Pulmonary artery endothelial cell (primary cell): ENCODE measurements at regions not wholly inside any gene's neighbourhood (a gene's known extent, or its start where the extent isn't known, plus 50 kb on each side); places are given as distances from the start of the nearest gene placed in this dataset.

ENCODE experiments used
- DNase-seq: peaks from one replicate; pipeline ENCODE4 v3.0.0-alpha.2; 2011; ENCODE audit warnings: low read depth, low spot score

DNA sequence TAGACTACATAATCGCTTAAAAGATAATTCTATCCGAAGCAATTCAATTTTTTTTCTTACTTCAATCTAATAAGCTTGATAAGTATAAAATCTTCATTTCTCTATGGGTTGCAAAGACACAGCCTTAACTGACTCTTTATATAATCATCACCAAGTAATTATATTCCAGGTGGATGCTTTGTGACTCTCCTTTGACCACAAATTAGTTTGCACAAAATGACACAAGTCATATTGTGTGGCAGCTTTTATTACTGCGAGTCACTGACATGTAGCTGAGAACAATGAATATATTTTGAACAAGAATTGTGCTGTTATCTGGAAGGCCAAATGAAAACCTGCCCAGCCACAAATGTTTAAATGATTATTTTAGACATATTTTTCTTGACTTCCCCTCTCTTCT is 1727.8 kb downstream of the ARAP2 start:
- no peak for DNase-seq

- no peak for DNase-seq
These were observed 1709.4 kb downstream of the ARAP2 start for GRCh38 chr4:34534916-34535315.

DNA sequence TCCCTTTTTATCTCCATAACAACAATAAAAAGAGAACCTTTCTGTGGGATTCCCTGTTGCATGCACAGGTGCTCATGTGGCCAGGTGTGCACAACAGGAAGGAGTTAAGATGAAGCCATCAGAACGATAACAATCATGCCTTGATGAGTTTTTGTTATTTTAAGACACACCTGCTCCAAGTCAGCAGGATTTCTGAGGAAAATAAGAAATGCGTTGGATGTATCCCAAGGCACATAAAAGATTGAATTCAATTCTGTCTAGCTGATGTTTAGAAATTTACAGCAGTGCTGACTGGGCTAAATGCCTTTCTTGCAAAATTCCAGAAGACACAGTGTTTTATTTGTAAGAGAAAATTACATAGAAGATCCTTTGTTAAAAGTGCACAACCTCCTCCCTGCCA is 1678.2 kb downstream of the ARAP2 start:
- DNase-seq, result no peak

GRCh38 chr4:34572026-34572425 is 1672.3 kb downstream of the ARAP2 start:
- no peak for DNase-seq

GRCh38 chr4:34615315-34615714 is 1629.0 kb downstream of the ARAP2 start:
- DNase-seq, result no peak

DNA sequence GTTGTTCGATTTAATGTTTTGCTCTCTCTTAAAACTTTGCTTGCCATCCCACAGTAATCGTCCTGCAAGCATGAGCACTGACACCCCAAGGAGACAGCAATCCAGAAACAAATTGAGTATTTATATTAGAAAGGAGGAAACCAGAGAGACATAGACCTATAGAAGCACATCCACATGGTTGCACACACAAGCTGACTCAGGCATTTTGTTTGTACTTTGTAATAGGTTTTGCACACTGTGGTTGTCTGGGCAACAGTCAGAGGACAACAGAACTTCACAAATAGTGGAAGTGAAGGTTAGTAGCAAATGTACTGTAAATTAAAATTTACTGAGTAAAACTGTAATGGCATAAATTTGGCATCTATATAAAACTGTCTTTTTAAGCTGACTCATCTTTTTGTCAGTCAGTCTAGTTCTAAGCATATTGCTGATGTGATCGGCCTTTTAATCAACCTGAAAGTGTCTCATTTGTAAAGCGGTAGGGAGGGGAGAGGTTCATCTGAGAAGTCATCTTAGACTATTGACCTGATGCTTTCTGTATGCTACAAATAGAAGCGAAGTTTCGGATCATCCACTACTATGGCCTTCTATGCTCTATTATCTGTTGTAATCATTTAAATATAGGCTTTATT is 1624.7 kb downstream of the ARAP2 start:
- DNase-seq, result no peak

DNA sequence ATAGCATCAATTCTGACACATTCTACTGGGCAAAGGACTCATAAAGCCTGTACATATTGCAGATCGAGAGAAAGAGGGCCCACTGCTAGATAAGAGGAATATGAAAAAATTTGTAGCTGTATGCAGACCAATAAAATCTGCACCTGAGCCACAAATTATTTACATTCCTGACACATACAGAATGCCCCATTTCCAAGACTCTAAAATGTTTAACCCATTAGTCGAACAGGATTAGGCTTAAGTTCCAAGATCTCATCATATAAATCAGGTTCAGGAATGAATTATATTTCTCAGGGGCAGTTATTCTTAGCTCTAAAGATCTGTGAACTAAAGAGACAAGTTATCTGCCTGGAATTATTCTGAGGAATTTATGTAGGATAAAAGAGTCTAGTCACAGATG is 1615.8 kb downstream of the ARAP2 start:
- DNase-seq, result no peak

- no peak for DNase-seq
These were observed 1614.9 kb downstream of the ARAP2 start for GRCh38 chr4:34629451-34629850.

DNA sequence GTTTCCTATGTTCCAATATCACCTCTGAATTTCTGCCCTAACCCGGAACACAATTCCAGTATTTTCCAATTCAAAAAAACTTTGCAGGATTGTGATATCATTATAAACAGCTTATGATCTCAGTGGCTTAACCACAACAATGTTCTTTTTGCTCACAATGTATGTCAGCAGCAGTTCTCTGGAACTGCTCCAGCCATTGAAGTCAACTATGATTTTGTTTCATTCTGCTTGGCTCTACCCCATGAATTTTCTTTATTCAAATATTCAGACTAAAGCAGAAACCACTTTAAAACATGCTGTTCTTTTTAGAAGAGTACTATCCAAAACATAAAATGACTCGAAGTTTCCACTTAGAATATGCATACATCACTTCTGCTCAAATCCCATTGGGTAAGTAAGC is 1611.1 kb downstream of the ARAP2 start:
- no peak for DNase-seq

GRCh38 chr4:34636623-34637022 is 1607.7 kb downstream of the ARAP2 start:
- DNase-seq, result no peak

- no peak for DNase-seq
These were observed 1600.8 kb downstream of the ARAP2 start for GRCh38 chr4:34643476-34643875.

DNA sequence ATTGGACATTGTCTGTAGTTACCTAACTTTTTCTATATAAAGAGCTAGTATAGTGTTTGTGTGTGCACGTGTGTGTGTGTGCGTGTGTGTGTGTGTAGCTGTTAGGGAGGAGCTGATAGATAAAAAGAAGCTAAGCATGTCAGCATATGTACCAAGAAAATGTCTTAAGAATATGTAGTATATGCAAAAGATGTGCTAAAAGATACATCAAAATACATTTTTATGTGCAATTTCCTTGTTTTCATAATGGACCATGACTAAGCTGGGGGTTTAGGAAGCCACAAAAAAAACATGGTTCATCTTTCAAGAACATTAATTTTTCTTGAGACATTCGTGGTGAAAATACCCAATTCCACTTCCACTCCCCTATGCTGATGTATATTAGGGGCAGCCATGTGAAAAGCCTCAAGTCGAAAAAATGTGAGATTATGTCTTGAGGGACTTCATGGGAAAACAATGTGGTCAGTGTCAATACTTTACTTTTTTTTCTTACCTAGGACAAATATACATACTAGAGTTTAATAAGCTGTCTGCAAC is 1599.7 kb downstream of the ARAP2 start:
- no peak for DNase-seq

DNA sequence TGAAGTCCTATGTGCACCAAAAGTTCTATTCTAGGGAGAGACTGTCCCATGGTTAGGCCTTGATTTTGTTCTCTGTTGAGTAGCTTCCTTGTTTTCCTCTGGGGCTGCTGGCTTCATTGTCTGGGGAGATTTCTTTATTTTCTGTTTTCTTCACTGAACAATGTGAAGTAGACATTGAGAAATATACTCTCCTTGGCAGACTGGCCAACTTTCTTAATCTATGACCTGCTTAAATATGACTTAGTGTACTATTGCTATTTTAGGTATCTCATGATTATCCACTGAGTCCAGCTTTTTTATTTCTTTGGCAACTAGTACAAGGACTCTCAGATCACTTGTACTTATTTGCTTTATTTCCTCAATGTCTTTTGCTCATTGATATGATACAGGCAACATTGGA is 1594.6 kb downstream of the ARAP2 start:
- DNase-seq, result no peak

GRCh38 chr4:34664051-34664450 is 1580.3 kb downstream of the ARAP2 start:
- no peak for DNase-seq

DNA sequence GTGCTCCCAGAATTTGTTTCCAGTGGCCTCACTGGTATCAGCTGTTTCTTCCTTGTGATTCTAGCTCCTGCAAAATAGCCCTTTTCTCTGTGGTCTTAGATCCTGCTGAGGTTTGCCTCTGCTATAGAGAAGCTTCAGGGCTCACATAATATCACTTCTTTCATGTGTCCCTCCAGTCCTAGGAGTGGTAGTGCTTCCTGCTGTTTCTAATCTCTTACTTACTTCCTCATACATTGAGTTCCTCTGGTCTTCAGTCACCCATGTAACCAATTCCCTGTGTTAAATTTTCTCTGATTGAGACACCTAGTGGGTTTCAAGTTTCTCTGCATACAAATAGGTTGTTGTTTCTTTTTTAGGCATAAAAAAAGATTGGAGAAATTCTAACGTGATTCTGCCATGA is 1567.9 kb downstream of the ARAP2 start:
- no peak for DNase-seq

DNA sequence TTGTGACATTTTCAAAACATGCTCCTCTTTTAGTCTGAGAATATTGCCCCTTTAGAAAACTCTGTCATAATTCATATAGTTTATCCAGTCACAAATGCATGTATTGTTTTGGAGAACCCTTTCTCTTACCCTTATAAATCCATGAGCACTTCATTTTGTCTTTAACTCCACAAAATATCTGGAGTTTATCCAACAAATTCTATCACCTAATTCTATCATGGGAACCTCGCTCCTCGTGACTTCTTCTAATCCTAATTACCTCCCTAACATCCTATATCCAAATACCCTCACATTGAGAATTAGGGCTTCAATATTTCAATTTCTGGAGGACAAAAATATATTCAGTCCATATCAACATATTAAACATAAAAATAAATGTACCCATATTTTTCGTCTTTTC is 1565.9 kb downstream of the ARAP2 start:
- DNase-seq, result no peak

GRCh38 chr4:34679228-34679627 is 1565.1 kb downstream of the ARAP2 start:
- no peak for DNase-seq

DNA sequence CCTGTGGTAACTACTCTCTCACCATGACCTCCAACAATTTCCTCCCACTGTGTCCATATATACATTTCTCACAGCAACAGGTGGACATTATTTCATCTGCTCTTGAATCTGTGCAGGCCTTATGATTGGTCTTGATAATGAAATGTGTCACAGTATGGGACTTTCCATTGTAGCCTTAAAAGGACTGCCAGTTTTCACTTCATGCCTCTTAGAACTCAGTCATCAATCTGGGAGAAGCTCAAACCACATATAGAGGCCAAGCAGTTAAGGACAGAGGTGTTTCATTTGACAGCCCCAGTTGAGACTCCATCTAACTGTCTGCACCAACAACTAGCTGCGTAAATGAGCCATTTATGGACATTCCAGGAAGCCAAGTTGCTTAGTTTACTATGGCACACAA is 1534.8 kb downstream of the ARAP2 start:
- DNase-seq, result no peak

DNA sequence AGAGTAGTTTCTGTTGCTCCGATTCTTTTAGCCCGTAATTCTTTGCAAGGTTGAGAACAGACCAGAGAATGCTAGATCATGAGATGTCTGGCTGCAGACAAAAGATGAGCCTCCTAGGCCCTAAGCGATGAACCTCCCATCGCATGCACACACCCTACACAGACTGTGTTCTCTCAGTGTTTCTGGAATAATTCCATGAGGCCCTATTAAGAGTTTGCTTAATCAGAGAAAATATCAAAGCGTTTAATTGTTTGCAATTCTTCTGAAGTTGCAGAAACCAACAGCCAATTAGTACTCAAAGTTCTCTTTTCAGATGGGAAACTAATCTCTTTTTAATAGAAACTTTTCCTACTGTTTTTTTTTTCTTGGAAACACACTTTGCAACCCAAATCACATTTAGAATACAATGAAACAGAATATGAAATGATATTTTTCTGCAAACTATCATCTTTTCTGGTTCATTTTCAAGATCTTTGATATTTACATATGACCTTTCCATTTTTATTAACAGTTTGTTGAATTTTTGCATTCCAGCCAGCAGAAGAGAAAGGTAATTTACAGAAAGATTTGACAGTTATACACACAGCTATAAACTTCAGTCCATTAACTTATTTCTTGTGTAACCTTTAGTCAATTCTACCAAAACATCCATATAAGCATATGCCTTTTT is 1525.6 kb downstream of the ARAP2 start:
- DNase-seq, result no peak

DNA sequence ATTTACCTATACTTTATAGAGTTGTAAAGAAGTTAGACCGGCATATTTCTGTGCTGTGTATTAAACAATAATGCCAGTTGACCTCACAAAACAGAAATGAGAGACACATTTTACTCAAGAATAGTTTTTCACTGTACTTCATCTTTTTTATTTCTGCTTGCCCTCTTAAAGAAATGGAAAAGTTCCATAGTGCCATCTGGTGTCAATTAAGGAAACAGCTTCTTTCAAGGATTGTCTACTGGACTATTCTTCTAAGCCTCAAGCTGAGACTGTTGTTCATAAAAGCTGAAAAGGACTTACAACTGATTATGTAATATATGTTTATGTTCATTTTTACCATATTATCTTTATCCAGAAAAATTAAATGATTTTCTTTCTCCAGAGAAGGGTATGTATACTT is 1523.7 kb downstream of the ARAP2 start:
- DNase-seq, result no peak

DNA sequence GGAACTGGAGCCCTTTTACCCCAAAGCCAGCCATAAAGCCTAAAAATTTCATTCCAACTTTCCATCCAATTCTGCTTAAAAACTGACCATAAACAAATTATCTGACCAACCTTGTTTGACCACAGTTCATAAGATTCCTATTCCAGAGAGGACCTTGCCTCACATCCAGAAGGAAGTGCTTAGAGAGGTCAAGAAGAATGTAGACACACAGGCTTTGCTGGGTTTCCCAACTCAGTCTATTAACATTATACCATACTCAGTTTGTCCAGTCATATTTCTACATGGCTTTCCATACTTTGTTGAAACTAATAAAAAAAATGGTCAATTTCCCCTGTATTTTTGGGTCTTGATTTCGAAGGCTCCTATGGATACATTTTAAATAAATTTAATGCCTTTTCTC is 1522.5 kb downstream of the ARAP2 start:
- no peak for DNase-seq

- no peak for DNase-seq
These were observed 1520.7 kb downstream of the ARAP2 start for GRCh38 chr4:34723605-34724004.

DNA sequence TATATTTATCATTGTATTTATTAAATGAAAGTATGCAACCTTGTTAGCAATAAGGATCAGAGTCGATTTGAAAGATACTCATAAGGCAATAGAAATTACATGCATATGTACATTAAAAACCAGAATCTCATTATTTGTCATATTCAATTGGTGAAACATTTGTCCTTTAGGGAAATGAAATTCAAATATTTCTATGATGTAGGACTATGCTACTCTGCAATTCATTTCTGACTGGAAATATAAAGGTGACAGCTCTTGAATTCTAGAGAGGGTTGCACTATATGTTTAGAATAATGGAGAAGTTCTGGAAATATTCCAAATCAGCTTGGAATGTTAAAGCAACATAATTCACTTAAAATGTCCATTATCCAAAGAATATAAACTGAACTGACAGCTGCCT is 1519.8 kb downstream of the ARAP2 start:
- no peak for DNase-seq
